GM18520 (cell line): ENCODE measurements at regions not wholly inside any gene's neighbourhood (a gene's known extent, or its start where the extent isn't known, plus 50 kb on each side); places are given as distances from the start of the nearest gene placed in this dataset.

Experiments used
- ATAC-seq: cut with Tn5 transposase; IDR thresholded peaks from one replicate; pipeline ENCODE4 v1.9.1; 2021; ENCODE audit not compliant: unreplicated experiment

DNA sequence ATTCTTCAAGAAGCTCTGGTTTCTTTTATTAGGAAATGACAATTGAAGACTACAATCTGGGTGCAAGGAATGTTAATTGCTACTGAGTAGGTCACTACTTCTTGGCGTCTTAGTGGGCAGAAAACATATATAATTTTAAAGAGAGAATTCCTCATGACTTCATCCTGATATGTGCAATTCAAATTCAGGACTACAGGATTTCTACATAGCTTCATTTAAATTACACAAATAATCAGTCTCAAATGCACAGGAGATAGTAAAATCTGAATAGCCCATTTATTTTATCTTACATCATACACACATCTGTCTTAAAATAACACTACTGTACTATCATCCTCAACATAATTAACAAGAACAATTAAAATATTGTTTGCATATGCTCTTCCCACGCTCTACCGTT lies 52.5 kb upstream of the GPR149 start:
- ATAC-seq: no peak

GRCh38 chr3:154480033-154480432 lies 50.0 kb upstream of the GPR149 start:
- ATAC-seq: no peak
